GM18909 (cell line): ENCODE measurements at regions not wholly inside any gene's neighbourhood (a gene's known extent, or its start where the extent isn't known, plus 50 kb on each side); places are given as distances from the start of the nearest gene placed in this dataset.

Source experiments
- ATAC-seq: cut with Tn5 transposase; IDR thresholded peaks from one replicate; pipeline ENCODE4 v1.9.1; 2021; ENCODE audit warnings: mild to moderate bottlenecking; ENCODE audit not compliant: unreplicated experiment, poor library complexity

DNA sequence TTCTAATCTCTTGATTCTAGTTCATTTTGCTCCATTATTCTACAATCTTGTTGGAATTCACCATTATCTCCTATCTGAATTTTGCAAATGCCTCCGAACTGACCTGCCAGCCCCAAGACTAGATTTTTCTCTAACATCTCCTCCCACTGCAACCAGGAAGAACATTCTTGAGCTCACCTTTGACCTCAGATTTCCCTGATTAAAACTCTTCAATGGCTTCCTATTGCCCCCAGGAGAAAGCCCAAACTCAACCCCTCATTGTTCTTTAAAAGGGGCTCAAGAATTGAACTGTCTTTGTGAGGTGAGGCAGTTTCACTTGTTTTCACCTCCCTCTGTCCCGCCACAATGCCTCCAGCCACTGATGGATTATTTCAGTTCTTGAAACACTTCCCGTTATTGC lies 784.6 kb upstream of the ZEB2 start:
- ATAC-seq: no peak

DNA sequence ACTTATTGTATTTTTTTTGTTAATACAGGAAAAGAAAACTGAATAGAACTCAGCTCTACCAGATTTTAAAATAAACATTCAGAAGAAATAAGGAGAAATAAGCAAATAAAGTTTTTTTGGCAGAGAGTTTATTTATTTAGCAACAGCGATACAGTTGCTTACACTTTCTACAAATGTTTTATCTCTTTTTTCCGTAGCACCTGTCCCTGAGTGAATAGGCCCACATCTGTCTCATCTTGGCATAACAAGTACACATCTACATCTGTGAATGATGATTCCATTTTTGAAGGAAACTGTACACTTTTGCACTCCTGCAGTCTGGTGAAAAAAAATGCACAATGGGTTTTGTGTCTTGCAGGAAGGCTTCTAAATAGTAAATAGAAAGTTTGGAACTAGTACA lies 783.6 kb upstream of the ZEB2 start:
- no peak for ATAC-seq

DNA sequence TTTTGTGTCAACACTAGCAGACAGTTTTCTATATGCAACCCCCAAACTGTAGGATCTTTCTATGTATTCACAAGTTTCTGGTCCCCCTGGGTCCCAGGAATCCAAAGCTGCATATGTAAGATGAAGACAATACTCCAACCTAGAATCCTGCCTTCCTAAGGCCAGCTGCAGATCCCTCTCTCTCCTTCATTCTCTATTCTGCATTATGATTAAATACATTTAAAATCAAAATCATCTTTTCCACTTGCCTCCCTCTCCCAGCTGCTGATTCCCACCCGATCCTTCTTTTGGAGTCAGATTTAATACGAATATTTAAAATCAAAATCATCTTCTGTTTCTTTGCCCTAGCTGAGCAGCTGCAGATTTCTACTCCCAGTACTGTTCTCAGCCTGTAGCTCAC lies 783.0 kb upstream of the ZEB2 start:
- no peak for ATAC-seq

DNA sequence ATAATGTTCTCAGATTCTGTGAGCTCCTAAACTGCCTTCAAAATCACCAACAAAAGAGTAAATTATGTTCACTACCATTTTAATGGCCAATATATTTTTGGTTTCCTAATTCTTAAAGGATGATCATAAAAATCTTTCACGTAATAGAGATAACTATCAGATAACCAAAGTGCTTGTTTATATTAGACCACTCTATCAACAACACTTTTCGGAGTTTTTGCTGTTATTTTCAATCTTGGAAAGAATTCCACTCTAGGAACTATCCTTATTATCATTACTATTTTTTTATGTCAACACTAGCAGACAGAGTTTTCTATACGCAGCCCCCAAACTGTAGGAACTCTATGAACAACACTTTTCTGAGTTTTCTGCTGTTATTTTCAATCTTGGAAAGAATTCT lies 782.5 kb upstream of the ZEB2 start:
- ATAC-seq: no peak

DNA sequence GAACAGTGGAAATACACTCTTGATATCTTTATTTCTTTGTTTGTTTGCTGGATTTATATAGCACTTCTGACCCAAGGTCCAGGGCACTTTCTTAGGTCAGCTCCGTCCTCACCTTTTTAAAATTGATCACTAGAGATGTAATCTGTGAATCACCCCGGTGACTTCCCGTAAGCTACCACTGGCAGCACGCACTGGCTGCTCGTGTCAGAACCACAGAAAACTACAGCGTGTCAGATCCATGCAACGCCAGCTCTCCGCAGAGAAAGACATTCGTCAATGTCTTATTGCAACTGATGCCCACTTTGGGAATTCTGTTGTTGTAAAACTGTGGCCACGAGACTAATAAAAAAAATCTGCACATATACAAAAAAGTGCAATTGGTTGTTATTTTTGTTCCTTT lies 779.4 kb upstream of the ZEB2 start:
- no peak for ATAC-seq

DNA sequence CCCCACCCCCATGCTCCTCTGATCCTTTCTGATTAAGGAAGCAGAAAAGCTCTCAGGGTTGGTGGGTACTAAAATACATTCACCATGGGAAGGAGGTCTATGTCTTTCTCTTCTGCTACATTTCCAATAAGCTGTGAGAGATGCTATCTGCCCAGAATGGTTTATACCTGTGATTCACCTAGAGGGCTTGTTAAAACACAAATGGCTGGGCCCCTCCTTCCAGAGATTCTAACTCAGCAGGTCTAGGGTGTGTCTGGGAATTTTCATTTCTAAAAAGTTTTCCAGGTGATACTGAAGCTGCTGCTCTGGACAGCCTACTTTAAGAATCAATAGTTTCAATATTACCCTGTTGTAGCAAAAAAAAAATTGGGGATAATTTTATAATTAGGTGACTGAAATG lies 772.2 kb upstream of the ZEB2 start:
- no peak for ATAC-seq

DNA sequence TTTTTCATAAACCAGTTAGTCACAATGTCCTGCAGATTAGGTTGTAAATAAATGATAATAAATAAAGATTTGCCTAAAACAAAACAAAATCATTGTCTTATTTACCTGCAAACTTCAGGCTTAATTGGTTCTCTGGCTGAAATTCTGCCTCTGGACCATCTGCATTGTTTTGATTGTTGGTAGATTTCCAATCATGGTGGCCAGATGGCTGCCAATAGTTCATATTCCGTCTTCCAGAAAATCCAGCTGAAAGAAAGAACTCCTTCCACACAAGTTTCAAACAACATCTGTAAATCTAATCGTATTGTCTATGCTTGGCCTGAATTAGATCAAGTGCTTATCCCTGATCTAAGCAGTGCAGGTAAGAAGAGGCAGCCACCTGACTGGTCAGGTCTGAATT lies 771.1 kb upstream of the ZEB2 start:
- no peak for ATAC-seq

DNA sequence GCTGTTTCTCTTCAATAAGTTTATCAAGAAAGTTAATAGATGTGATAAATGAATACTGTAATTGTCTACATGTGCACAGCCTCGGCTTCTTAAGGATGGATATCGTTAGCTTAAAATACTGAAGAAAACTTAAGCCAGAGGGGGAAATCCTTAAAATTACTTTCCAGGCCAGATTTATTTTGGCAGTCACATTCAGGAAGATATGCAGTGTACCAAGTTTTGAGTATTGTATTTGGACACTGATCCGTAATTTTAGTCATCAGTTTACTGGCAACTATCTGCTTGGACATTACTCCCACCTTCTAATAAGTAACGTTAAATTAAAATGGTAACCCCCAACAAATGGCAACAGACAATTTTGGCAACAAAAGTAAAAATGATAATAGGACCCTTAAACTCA lies 770.0 kb upstream of the ZEB2 start:
- no peak for ATAC-seq

DNA sequence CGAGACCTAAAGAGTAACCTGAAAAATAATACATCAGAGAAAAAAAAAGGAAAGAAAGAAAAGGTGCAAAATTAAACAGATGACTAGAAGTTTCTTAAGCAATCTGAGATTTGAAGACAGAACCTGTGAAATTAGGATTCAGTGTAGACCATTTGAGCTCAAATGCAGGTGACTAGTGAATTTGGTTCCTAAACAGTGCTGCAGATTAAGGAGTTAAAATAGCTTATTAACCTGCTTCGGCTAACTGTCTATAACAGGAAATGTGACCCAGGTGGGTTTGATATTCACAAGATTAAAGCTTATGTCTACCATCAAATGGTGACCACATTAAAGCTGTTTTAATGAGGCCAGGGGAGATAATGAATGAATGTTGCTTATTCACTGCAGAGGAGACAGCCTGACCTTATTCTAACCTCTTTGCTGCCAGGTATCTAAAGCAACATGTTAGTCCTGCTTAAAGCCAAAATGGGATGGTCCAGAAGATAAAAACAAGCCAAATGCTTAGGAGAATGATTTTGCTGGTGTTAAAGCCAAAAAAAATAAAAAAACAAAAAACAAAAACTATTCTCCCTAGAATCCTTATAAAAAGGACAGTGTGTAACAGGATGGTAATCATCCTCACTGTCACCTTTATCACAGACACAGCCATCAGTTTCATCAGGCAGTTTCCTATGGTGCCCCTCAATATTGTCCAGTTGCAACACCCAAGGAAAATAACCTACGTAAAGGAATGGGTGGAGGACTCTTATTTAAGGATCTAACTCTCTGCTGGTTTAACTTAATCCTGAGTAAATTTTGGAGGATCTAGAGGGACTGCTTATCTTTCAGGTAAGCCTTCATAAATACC lies 769.0 kb upstream of the ZEB2 start:
- no peak for ATAC-seq

DNA sequence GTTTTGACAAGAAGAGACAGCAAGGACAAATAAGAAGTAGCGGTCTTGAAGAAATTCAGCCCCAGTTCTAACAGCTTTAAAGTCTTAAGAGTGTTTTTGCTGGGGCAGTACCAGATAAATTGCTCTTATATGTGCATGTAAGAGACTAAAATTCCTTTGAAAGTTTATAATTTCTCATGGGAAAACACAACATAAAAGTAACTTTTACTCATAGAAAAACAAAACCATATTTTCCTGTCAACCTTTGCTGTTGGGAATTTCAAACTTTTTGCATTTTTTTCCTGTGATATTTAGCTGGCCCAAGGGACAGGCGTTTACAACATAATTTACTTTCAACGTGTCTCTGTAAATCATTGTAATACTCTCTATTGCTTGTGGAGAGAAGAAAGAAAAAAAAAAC lies 767.8 kb upstream of the ZEB2 start:
- no peak for ATAC-seq

DNA sequence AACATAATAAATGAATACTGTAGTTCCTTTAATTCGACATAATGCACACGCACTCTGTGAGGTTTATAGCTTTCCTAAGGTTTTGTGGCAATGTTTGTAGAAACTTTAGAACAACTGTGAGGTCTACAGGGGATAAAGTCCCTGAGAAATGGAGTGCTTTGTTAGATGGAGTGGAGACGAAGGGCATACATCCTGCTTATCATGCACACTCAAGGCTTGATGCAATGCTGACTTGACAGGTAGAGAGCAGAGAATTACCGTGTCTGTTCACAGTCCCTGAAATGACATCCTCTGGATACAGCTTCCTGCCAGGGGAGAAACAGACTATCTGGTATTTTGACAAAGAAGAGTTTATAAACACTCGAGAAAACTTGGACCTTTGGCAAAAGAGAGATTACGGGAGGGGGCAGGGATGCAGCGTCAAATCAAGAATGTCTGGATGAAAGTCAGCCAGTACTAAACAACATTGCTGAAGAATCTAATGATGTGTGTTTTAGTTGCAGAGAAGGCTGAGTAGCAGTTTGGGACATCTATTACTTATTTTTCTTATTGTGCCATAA lies 766.9 kb upstream of the ZEB2 start:
- ATAC-seq: no peak

DNA sequence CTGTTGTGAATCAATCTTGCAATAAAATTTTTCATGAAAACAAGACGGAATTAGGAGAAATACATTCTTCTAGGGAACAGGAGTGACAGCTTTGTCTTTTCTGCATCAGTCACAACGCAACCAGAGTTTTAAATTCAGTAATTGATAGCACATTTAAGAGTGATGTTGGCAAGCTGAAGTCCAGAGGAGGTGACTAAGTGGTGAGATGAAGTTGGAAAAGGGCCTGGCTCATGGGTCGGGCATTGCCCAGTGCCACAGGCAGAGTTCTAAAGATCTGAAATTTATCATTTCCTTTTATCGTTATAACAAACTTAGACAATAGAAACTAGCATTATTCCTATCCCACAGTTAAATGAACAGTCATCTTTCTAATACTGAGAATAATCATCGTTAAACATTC lies 764.6 kb upstream of the ZEB2 start:
- no peak for ATAC-seq

DNA sequence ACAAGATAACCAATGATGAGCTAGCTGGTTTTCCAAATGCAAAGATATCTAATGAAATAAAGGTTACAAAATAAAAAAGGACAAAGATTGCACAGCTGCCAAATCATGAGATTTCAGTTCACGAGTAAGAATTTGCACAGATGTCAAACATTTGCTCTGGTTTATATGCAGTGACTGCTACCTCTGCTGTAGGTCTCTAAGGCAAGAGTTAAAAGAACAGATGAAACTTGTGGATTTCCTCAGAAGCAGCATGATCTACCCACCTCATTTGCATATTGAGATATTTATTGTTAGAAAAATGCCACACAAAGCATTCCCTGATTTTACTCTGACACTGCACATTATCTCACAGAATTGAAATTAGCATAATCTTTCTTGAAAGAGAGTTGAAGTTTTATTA lies 763.2 kb upstream of the ZEB2 start:
- no peak for ATAC-seq

DNA sequence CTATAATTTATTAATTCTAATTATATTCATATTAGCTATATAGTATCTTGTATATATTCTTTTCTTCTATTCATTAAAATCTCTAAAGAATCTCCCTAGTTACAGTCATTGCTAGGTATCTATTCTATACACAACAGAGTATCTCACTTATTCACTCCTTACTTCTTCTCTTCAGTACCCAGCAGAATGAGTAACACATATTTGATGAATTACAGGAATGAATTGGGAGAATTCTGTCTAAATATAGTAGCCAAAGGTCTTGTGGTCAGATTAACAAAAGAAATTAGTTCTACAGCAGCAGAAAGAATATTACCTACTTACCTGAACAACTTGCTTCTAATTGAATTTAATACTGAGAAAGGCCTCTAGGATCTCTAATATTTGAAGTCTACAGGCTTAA lies 758.0 kb upstream of the ZEB2 start:
- ATAC-seq: no peak

DNA sequence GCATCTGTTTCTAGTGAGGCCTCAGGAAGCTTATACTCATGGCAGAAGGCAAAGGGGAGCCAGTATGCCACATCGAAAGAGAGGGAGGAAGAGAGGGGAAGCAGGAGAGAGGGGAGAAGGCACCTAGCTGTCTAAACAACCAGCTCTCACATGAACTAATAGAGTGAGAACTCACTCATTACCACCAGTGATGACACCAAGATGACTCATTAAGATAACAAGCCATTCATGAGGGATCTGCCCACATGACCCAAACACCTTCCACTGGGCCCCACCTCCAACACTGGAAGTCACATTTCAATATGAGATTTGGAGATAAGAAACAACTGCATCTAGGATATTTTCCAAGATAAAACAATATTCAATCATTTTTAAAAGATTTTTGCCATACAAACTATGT lies 753.9 kb upstream of the ZEB2 start:
- no peak for ATAC-seq

DNA sequence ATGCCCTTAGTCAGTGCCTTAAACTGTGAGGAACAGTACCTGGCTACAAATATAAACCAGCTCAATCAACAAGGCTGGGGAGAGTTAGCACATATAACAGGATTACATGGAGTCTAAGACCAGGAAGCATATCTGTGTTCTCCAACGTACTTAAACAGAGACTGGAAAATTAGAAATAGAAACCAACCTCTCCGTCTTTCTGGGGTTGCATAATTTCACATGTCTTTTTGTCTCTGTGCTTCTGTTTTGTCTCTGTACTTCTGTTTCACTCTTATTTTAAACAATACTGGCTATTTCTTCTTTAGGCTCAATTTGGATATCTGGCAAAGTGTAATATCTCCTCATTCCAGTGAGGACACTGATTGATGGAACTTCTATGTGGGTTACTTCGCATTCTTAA lies 749.0 kb upstream of the ZEB2 start:
- no peak for ATAC-seq

DNA sequence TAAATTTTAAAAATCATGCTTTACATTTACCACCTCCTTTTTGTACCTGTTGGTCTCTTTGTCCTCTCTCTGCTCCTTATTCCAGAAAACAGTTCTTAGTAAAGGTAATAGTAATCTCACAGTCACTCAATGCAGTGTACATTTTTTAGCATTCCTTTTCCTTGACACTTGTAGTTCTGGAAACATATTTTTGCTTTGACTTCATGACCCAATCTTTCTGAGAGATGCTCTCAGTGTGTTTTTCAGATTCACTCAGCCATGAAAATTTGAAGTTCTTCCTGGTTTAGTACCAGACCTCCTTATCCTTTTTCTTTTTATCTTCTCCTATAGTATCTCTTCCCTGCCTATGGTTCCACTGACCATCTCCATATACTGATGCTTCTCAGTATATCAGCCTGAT lies 747.5 kb upstream of the ZEB2 start:
- no peak for ATAC-seq

DNA sequence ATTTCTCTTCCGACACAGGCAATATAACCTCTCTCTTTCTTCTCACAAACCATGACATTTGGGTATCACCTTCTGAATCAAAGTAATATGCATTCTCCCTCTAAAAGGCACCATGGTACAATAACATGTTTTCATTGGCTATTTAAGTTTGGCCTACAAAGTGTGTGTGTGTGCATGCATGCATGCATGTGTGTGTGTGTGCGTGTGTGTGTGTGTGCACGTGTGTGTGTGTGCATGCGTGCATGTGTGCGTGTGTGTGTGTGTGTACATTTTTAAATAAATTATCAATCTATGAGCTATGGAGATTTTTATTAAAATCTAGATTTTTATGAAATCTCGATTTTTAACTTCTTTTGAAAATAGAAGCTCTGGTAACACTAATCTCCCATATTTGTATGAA lies 745.3 kb upstream of the ZEB2 start:
- ATAC-seq: no peak

DNA sequence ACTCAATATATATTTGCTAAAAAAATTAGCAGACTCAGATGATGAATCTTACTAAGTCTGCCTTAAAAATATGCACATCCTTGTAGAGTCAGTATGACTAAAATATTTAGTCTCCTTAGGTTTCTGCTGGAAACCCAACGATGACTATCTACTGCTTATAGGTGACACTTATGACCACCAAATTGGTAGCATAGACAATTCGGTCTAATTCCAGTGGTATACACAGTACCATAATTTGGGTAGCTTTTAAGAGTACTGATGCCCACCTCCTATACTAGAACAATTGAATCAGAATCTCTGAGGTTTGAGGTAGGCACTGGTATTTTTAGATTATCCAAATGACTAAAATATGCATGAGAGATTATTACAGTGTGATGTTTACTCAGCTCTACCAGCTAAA lies 740.8 kb upstream of the ZEB2 start:
- no peak for ATAC-seq

DNA sequence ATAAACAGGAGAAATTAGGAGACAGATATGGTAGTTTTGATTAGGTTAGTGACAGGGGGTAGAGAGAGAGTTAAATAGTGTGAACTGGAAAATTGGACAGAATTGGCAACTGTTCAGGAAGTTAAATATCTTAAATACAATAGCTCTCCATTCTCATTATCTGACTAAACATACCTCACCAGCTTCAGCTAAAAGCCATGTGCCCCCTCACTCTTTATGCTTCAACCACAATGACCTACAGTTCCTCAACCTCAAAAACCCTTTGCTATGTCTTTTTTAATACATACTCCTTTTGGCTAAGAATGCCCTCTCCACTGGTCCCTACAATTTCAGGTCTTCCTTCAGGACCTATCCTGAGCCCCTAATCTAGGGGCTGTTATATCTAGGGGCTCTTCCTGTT lies 740.2 kb upstream of the ZEB2 start:
- no peak for ATAC-seq

DNA sequence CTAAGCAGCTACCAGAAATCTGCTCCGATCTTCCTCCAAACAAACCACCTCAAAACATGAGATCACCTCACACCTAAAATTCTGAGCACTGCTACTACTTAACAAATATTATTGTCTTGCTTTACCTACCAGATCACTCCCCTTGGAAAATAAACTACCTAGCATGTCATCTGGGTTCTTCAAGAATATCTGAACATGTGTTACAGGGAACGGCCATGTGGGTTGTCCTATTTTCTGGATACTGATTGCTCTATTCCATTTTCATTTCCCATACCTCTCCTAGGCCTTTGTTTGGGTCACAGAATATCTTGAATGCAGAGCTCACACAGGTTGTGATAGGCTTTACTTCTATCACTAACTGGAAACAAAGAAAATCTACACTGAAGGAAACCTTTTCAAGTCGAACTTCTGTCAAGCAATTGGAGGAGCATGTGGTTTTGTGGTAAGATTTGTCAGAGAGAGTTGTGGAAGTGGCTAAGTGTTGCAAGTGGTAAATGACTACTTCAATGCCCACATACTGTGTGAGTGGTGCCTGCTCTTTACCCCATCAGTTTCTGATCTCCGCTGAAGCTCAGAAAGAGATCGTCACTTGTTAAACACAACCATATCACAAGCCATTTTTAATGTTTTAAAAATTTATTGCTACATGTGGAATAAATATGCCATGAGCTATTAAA lies 739.1 kb upstream of the ZEB2 start:
- ATAC-seq: no peak

DNA sequence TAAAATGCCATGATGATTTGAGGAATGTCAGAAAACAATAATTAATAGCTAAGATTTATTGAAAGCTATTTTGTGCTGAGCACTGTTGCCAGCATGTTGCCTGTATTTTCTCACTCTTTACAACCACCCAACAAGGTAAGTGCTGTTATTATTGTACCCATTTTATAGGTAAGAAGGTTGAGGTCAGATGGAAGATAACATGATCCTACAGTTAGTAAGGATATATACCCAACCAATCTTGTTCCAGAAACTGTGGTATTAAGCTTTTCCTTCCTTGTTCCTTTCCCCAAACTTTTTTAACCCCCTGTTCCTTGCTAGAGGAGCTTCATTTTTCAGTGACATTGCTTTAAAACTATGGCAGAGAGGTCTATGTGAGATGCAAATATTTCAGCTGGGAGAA lies 738.0 kb upstream of the ZEB2 start:
- ATAC-seq: no peak
